ENCODE measurements at regions not wholly inside any gene's neighbourhood (a gene's known extent, or its start where the extent isn't known, plus 50 kb on each side); places are given as distances from the start of the nearest gene placed in this dataset.
"Not testable (repeated sequence)": the region's sequence is repeated elsewhere in the genome, so short reads cannot be mapped to it uniquely, and the experiment has no call there.

GRCh38 chr2:161504628-161505289 lies 88.7 kb downstream of the TBR1 start:
- H3K4me3 ChIP-seq; H3K4me1 ChIP-seq; H3K27ac ChIP-seq; ATAC-seq; H3K36me3 ChIP-seq; DNase-seq; H3K9me3 ChIP-seq; H3K27me3 ChIP-seq (ENCODE audit: low read depth); intact Hi-C loops (cut with DNase I): not testable (repeated sequence)

GRCh38 chr2:161505466-161505865 lies 89.4 kb downstream of the TBR1 start:
- H3K9me3 ChIP-seq; DNase-seq; H3K4me3 ChIP-seq; H3K36me3 ChIP-seq; intact Hi-C loops (cut with DNase I); H3K4me1 ChIP-seq; H3K27me3 ChIP-seq (ENCODE audit: low read depth); H3K27ac ChIP-seq; ATAC-seq: not testable (repeated sequence)

- H3K27ac ChIP-seq; DNase-seq; H3K4me3 ChIP-seq; H3K9me3 ChIP-seq; H3K36me3 ChIP-seq; ATAC-seq; H3K4me1 ChIP-seq; intact Hi-C loops (cut with DNase I); H3K27me3 ChIP-seq (ENCODE audit: low read depth): not testable (repeated sequence)
Measured at GRCh38 chr2:161513295-161514032, 97.4 kb downstream of the TBR1 start.

- H3K4me1 ChIP-seq, result no peaks in the 10 kb centered on the region
- no peak for TF ChIP-seq CTCF (IDR thresholded peaks at IDR 0.05)
Measured at GRCh38 chr2:161522796-161523195, 101.4 kb upstream of the SLC4A10 start.

GRCh38 chr2:161533218-161533617 lies 91.0 kb upstream of the SLC4A10 start:
- no peaks in the 10 kb centered on the region for H3K27me3 ChIP-seq (ENCODE audit: low read depth)
- no peak overlapping the region for H3K27ac ChIP-seq
- no peaks in the 10 kb centered on the region for H3K36me3 ChIP-seq
- TF ChIP-seq CTCF (IDR thresholded peaks at IDR 0.05), result no peak
- DNase-seq (no peak), ATAC-seq (no peak)
- peaks cover 8% of the 10 kb centered on the region for H3K9me3 ChIP-seq
- intact Hi-C loops (cut with DNase I), result no loop called here
- no peak overlapping the region for H3K4me3 ChIP-seq
- H3K4me1 ChIP-seq, result no peaks in the 10 kb centered on the region

More at GRCh38 chr2:161522796-161523195, 101.4 kb upstream of the SLC4A10 start:
- Histone ChIP-seq H3K9me3 (peaks cover 13% of the 10 kb centered on the region), H3K4me3 (no peak overlapping the region), H3K36me3 (no peaks in the 10 kb centered on the region), H3K27ac (no peak overlapping the region), H3K27me3 (ENCODE audit: low read depth) (no peaks in the 10 kb centered on the region)
- DNase-seq (no peak), ATAC-seq (no peak)
- intact Hi-C loops (cut with DNase I), result no loop called here

GRCh38 chr2:161546635-161547034 lies 77.6 kb upstream of the SLC4A10 start:
- H3K27me3 ChIP-seq (ENCODE audit: low read depth), result no peaks in the 10 kb centered on the region
- TF ChIP-seq CTCF (IDR thresholded peaks at IDR 0.05), result no peak
- H3K27ac ChIP-seq, result no peak overlapping the region
- H3K4me1 ChIP-seq, result no peaks in the 10 kb centered on the region
- DNase-seq, result no peak
- no peaks in the 10 kb centered on the region for H3K9me3 ChIP-seq
- H3K4me3 ChIP-seq, result no peak overlapping the region
- H3K36me3 ChIP-seq, result no peaks in the 10 kb centered on the region
- intact Hi-C loops (cut with DNase I), result no loop called here
- no peak for ATAC-seq

GRCh38 chr2:161547130-161547529 lies 77.1 kb upstream of the SLC4A10 start:
- ATAC-seq (no peak), DNase-seq (no peak)
- H3K27me3 ChIP-seq (ENCODE audit: low read depth), result no peaks in the 10 kb centered on the region
- TF ChIP-seq CTCF (IDR thresholded peaks at IDR 0.05), result no peak
- H3K27ac ChIP-seq, result no peak overlapping the region
- H3K4me3 ChIP-seq, result no peak overlapping the region
- intact Hi-C loops (cut with DNase I), result no loop called here
- no peaks in the 10 kb centered on the region for H3K4me1 ChIP-seq
- H3K36me3 ChIP-seq, result no peaks in the 10 kb centered on the region
- H3K9me3 ChIP-seq, result no peaks in the 10 kb centered on the region

All from lower lobe of right lung (tissue), 2 donors.